B cell (primary cell): ENCODE measurements at regions not wholly inside any gene's neighbourhood (a gene's known extent, or its start where the extent isn't known, plus 50 kb on each side); places are given as distances from the start of the nearest gene placed in this dataset.

Source experiments
- CTCF ChIP-seq: fragments of 200-600 bp; IDR thresholded peaks from one replicate; pipeline ENCODE4 v1.8.0; 2022; ENCODE audit warnings: antibody characterized with exemption, mild to moderate bottlenecking
- EZH2 ChIP-seq: IDR thresholded peaks from 2 replicates; pipeline ENCODE4 v1.6.1; 2012; ENCODE audit warnings: borderline replicate concordance, low read depth, mild to moderate bottlenecking, moderate library complexity, low read length; ENCODE audit not compliant: insufficient read depth, poor library complexity, severe bottlenecking

- TF ChIP-seq CTCF (no peak), EZH2 (no peak)
These were observed 92.4 kb upstream of the TSPAN8 start for GRCh38 chr12:71250166-71250565.
